GM23338 (cell line): ENCODE measurements at regions not wholly inside any gene's neighbourhood (a gene's known extent, or its start where the extent isn't known, plus 50 kb on each side); places are given as distances from the start of the nearest gene placed in this dataset.

Source experiments
- ATAC-seq: fragments of 200-7000 bp; cut with Tn5 transposase; 3 replicates; pipeline ENCODE4 v1.9.1; 2020
- DNase-seq: peaks from one replicate; pipeline ENCODE4 v3.0.0-alpha.2; 2015; ENCODE audit warnings: low spot score
- H2AFZ ChIP-seq: fragments of 200-600 bp; sonication (generic); 2 replicates; pipeline ENCODE4 v1.8.0; 2016; ENCODE audit warnings: antibody characterized with exemption, mild to moderate bottlenecking, moderate library complexity
- H3F3A ChIP-seq: fragments of 200-600 bp; sonication (generic); replicated peaks from 2 replicates; pipeline ENCODE4 v1.8.0; 2017; ENCODE audit warnings: antibody characterized with exemption, mixed run types, low read depth
- H3K27ac ChIP-seq: fragments of 200-600 bp; sonication (generic); 2 replicates; pipeline ENCODE4 v1.6.1; 2016; ENCODE audit warnings: low read depth
- H3K27me3 ChIP-seq: fragments of 200-600 bp; sonication (generic); 2 replicates; pipeline ENCODE4 v1.8.0; 2016; ENCODE audit warnings: mild to moderate bottlenecking, mixed run types, moderate library complexity; ENCODE audit not compliant: insufficient read depth
- H3K36me3 ChIP-seq: fragments of 200-600 bp; sonication (generic); 2 replicates; pipeline ENCODE4 v1.8.0; 2016; ENCODE audit warnings: mild to moderate bottlenecking; ENCODE audit not compliant: insufficient read depth
- H3K4me1 ChIP-seq: fragments of 200-600 bp; sonication (generic); 2 replicates; pipeline ENCODE4 v1.8.0; 2016; ENCODE audit warnings: mild to moderate bottlenecking, moderate library complexity; ENCODE audit not compliant: insufficient read depth
- H3K4me2 ChIP-seq: fragments of 200-600 bp; sonication (generic); 2 replicates; pipeline ENCODE4 v1.7.1; 2017; ENCODE audit warnings: mixed run types
- H3K4me3 ChIP-seq: fragments of 200-600 bp; sonication (generic); 2 replicates; pipeline ENCODE4 v1.6.1; 2016; ENCODE audit warnings: mixed run types
- H3K79me2 ChIP-seq: fragments of 200-600 bp; sonication (generic); replicated peaks from 2 replicates; pipeline ENCODE4 v1.8.0; 2017; ENCODE audit warnings: mild to moderate bottlenecking; ENCODE audit not compliant: insufficient read depth
- H3K9me2 ChIP-seq: fragments of 200-600 bp; sonication (generic); 2 replicates; pipeline ENCODE4 v1.8.0; 2017; ENCODE audit not compliant: insufficient read depth
- H4K20me1 ChIP-seq: fragments of 200-600 bp; sonication (generic); replicated peaks from 2 replicates; pipeline ENCODE4 v1.8.0; 2017; ENCODE audit warnings: mild to moderate bottlenecking; ENCODE audit not compliant: insufficient read depth
- H3K27ac Mint-ChIP-seq: 2 replicates; pipeline ENCODE4 v1.8.0; 2020; ENCODE audit warnings: inconsistent platforms, mild to moderate bottlenecking, moderate library complexity, mixed read lengths
- H3K27me3 Mint-ChIP-seq: 3 replicates; pipeline ENCODE4 v1.8.0; 2022; ENCODE audit warnings: low read depth, mild to moderate bottlenecking, moderate library complexity, mixed read lengths, inconsistent platforms; ENCODE audit not compliant: insufficient read depth, poor library complexity
- H3K36me3 Mint-ChIP-seq: 3 replicates; pipeline ENCODE4 v1.8.0; 2021; ENCODE audit warnings: low read depth, mild to moderate bottlenecking, inconsistent platforms, moderate library complexity, mixed read lengths
- H3K4me1 Mint-ChIP-seq: 3 replicates; pipeline ENCODE4 v1.8.0; 2020; ENCODE audit warnings: mild to moderate bottlenecking, inconsistent platforms, mixed read lengths
- H3K4me3 Mint-ChIP-seq: 3 replicates; pipeline ENCODE4 v1.8.0; 2021; ENCODE audit warnings: moderate library complexity, mild to moderate bottlenecking, inconsistent platforms, mixed read lengths
- H3K9me3 Mint-ChIP-seq: 3 replicates; pipeline ENCODE4 v1.8.0; 2020; ENCODE audit warnings: moderate library complexity, mild to moderate bottlenecking, inconsistent platforms, mixed read lengths
- CREB1 ChIP-seq: fragments of 250-450 bp; sonication (Bioruptor Pico); IDR thresholded peaks from 2 replicates; pipeline ENCODE4 v1.5.0; 2020; ENCODE audit warnings: low read depth, mild to moderate bottlenecking, moderate library complexity
- EZH2phosphoT487 ChIP-seq: fragments of 200-600 bp; sonication (generic); IDR thresholded peaks from one replicate; pipeline ENCODE4 v1.8.1; 2018; ENCODE audit warnings: antibody characterized with exemption; ENCODE audit not compliant: unreplicated experiment
- STAT1 ChIP-seq: IDR thresholded peaks from one replicate; pipeline ENCODE4 v1.6.1; 2016; ENCODE audit warnings: antibody characterized with exemption; ENCODE audit not compliant: unreplicated experiment
- ZNF331 ChIP-seq: fragments of 250-450 bp; sonication (Bioruptor Pico); IDR thresholded peaks from 2 replicates; pipeline ENCODE4 v1.5.0; 2020; ENCODE audit warnings: low read depth, mild to moderate bottlenecking, moderate library complexity
- TF ChIP-seq, protein P1 (sequence below): fragments of 250-450 bp; sonication (Bioruptor Pico); IDR thresholded peaks from 2 replicates; pipeline ENCODE4 v1.5.0; 2020; ENCODE audit warnings: mild to moderate bottlenecking, moderate library complexity
- TF ChIP-seq, protein P2 (sequence below): IDR thresholded peaks from one replicate; pipeline ENCODE4 v1.6.1; 2018; ENCODE audit warnings: antibody characterized with exemption; ENCODE audit not compliant: unreplicated experiment
- TF ChIP-seq, protein P3 (sequence below): IDR thresholded peaks from 2 replicates; pipeline ENCODE4 v1.6.1; 2016; ENCODE audit warnings: antibody characterized with exemption

DNA sequence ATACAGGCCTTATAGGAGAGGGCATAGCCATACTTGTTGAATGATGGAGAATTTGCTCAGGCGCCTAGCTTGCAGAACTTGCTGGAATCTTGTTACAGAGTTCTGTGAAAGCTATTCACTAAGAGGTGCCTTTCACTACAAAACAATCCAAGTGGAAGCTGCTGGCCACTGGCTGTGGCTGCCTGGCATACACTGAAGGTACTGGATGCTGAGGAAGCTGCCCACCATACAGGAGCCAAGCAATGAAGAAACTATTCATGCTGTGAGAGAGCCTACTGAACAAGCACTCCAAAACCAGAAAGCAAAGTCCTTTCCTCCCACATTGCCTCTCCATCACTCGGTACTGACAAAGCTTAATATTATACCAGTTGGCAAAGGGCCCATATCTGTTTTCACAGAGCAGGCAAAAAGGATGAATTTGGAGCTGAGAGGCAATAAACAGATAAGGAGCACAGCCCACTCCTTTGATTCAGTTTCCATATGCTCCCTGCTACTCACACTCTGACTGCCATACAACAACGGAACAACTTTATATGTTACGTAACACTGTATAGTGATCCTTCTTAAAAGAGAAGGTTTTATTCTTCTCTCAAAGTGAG, 192.6 kb upstream of the ALCAM start:
- Histone ChIP-seq H3K79me2 (no peaks in the 10 kb centered on the region), H3K36me3 (no peaks in the 10 kb centered on the region), H3F3A (no peaks in the 10 kb centered on the region), H3K27ac (no peak overlapping the region), H3K4me1 (no peaks in the 10 kb centered on the region), H4K20me1 (no peaks in the 10 kb centered on the region), H2AFZ (no peak overlapping the region), H3K9me2 (no peaks in the 10 kb centered on the region), H3K4me2 (no peak overlapping the region), H3K27me3 (no peaks in the 10 kb centered on the region), H3K4me3 (no peak overlapping the region)
- Mint-ChIP-seq H3K27me3 (no peaks in the 10 kb centered on the region), H3K9me3 (no peaks in the 10 kb centered on the region), H3K36me3 (no peaks in the 10 kb centered on the region), H3K4me3 (no peak overlapping the region), H3K27ac (no peak overlapping the region), H3K4me1 (peaks cover 2% of the 10 kb centered on the region; the same call in 1 of the 3 replicates)
- no peak for DNase-seq
- ATAC-seq, result no peak
- TF ChIP-seq CREB1 (CRISPR knock-in tag), result no peak
- TF ChIP-seq ZNF331 (CRISPR knock-in tag), result no peak
- TF ChIP-seq, protein P1, sequence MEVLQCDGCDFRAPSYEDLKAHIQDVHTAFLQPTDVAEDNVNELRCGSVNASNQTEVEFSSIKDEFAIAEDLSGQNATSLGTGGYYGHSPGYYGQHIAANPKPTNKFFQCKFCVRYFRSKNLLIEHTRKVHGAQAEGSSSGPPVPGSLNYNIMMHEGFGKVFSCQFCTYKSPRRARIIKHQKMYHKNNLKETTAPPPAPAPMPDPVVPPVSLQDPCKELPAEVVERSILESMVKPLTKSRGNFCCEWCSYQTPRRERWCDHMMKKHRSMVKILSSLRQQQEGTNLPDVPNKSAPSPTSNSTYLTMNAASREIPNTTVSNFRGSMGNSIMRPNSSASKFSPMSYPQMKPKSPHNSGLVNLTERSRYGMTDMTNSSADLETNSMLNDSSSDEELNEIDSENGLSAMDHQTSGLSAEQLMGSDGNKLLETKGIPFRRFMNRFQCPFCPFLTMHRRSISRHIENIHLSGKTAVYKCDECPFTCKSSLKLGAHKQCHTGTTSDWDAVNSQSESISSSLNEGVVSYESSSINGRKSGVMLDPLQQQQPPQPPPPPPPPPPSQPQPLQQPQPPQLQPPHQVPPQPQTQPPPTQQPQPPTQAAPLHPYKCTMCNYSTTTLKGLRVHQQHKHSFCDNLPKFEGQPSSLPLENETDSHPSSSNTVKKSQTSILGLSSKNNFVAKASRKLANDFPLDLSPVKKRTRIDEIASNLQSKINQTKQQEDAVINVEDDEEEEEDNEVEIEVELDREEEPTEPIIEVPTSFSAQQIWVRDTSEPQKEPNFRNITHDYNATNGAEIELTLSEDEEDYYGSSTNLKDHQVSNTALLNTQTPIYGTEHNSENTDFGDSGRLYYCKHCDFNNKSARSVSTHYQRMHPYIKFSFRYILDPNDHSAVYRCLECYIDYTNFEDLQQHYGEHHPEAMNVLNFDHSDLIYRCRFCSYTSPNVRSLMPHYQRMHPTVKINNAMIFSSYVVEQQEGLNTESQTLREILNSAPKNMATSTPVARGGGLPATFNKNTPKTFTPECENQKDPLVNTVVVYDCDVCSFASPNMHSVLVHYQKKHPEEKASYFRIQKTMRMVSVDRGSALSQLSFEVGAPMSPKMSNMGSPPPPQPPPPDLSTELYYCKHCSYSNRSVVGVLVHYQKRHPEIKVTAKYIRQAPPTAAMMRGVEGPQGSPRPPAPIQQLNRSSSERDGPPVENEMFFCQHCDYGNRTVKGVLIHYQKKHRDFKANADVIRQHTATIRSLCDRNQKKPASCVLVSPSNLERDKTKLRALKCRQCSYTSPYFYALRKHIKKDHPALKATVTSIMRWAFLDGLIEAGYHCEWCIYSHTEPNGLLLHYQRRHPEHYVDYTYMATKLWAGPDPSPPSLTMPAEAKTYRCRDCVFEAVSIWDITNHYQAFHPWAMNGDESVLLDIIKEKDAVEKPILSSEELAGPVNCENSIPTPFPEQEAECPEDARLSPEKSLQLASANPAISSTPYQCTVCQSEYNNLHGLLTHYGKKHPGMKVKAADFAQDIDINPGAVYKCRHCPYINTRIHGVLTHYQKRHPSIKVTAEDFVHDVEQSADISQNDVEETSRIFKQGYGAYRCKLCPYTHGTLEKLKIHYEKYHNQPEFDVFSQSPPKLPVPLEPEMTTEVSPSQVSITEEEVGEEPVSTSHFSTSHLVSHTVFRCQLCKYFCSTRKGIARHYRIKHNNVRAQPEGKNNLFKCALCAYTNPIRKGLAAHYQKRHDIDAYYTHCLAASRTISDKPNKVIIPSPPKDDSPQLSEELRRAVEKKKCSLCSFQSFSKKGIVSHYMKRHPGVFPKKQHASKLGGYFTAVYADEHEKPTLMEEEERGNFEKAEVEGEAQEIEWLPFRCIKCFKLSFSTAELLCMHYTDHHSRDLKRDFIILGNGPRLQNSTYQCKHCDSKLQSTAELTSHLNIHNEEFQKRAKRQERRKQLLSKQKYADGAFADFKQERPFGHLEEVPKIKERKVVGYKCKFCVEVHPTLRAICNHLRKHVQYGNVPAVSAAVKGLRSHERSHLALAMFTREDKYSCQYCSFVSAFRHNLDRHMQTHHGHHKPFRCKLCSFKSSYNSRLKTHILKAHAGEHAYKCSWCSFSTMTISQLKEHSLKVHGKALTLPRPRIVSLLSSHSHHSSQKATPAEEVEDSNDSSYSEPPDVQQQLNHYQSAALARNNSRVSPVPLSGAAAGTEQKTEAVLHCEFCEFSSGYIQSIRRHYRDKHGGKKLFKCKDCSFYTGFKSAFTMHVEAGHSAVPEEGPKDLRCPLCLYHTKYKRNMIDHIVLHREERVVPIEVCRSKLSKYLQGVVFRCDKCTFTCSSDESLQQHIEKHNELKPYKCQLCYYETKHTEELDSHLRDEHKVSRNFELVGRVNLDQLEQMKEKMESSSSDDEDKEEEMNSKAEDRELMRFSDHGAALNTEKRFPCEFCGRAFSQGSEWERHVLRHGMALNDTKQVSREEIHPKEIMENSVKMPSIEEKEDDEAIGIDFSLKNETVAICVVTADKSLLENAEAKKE (CRISPR knock-in tag), result no peak
- TF ChIP-seq EZH2phosphoT487, result no peak
- TF ChIP-seq, protein P2, sequence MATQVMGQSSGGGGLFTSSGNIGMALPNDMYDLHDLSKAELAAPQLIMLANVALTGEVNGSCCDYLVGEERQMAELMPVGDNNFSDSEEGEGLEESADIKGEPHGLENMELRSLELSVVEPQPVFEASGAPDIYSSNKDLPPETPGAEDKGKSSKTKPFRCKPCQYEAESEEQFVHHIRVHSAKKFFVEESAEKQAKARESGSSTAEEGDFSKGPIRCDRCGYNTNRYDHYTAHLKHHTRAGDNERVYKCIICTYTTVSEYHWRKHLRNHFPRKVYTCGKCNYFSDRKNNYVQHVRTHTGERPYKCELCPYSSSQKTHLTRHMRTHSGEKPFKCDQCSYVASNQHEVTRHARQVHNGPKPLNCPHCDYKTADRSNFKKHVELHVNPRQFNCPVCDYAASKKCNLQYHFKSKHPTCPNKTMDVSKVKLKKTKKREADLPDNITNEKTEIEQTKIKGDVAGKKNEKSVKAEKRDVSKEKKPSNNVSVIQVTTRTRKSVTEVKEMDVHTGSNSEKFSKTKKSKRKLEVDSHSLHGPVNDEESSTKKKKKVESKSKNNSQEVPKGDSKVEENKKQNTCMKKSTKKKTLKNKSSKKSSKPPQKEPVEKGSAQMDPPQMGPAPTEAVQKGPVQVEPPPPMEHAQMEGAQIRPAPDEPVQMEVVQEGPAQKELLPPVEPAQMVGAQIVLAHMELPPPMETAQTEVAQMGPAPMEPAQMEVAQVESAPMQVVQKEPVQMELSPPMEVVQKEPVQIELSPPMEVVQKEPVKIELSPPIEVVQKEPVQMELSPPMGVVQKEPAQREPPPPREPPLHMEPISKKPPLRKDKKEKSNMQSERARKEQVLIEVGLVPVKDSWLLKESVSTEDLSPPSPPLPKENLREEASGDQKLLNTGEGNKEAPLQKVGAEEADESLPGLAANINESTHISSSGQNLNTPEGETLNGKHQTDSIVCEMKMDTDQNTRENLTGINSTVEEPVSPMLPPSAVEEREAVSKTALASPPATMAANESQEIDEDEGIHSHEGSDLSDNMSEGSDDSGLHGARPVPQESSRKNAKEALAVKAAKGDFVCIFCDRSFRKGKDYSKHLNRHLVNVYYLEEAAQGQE, result no peak
- no peak for TF ChIP-seq STAT1
- TF ChIP-seq, protein P3, sequence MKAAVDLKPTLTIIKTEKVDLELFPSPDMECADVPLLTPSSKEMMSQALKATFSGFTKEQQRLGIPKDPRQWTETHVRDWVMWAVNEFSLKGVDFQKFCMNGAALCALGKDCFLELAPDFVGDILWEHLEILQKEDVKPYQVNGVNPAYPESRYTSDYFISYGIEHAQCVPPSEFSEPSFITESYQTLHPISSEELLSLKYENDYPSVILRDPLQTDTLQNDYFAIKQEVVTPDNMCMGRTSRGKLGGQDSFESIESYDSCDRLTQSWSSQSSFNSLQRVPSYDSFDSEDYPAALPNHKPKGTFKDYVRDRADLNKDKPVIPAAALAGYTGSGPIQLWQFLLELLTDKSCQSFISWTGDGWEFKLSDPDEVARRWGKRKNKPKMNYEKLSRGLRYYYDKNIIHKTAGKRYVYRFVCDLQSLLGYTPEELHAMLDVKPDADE, result no peak
